Neural cell (in vitro differentiated cells): ENCODE measurements at regions not wholly inside any gene's neighbourhood (a gene's known extent, or its start where the extent isn't known, plus 50 kb on each side); places are given as distances from the start of the nearest gene placed in this dataset.

ENCODE experiments used
- H2AFZ ChIP-seq: fragments of 200-600, 300-800 bp; sonication (generic), shearing (Covaris generic); 2 replicates; pipeline ENCODE4 v1.6.0; 2014; ENCODE audit warnings: low read depth, mild to moderate bottlenecking, antibody characterized with exemption, low read length, moderate library complexity
- H3F3A ChIP-seq: fragments of 200-600 bp; shearing (Covaris generic); 2 replicates; pipeline ENCODE4 v1.6.1; 2016; ENCODE audit warnings: mild to moderate bottlenecking, moderate library complexity, mixed read lengths, antibody characterized with exemption, low read length; ENCODE audit not compliant: insufficient read depth, poor library complexity, severe bottlenecking
- H3K27ac ChIP-seq: fragments of 200-600, 300-800 bp; sonication (generic), shearing (Covaris generic); 2 replicates; pipeline ENCODE4 v1.5.1; 2014; ENCODE audit warnings: mild to moderate bottlenecking, low read length, moderate library complexity
- H3K27me3 ChIP-seq: fragments of 300-800, 200-600 bp; sonication (generic), shearing (Covaris generic); 2 replicates; pipeline ENCODE4 v1.6.0; 2014; ENCODE audit warnings: mild to moderate bottlenecking, low read depth, low read length, moderate library complexity; ENCODE audit not compliant: insufficient read depth
- H3K36me3 ChIP-seq: fragments of 300-800, 200-600 bp; sonication (generic), shearing (Covaris generic); 2 replicates; pipeline ENCODE4 v1.5.1; 2014; ENCODE audit warnings: mild to moderate bottlenecking, antibody characterized with exemption, low read length, moderate library complexity; ENCODE audit not compliant: insufficient read depth
- H3K4me2 ChIP-seq: fragments of 300-800, 200-600 bp; sonication (generic), shearing (Covaris generic); 2 replicates; pipeline ENCODE4 v1.6.0; 2014; ENCODE audit warnings: mild to moderate bottlenecking, low read length
- H3K4me3 ChIP-seq: fragments of 300-800, 200-600 bp; sonication (generic), shearing (Covaris generic); 2 replicates; pipeline ENCODE4 v1.5.1; 2014; ENCODE audit warnings: mild to moderate bottlenecking, low read length, moderate library complexity
- H3K79me2 ChIP-seq: fragments of 200-600 bp; shearing (Covaris generic); replicated peaks from 2 replicates; pipeline ENCODE4 v1.6.0; 2014; ENCODE audit warnings: mild to moderate bottlenecking, low read length, moderate library complexity; ENCODE audit not compliant: insufficient read depth
- H3K9ac ChIP-seq: fragments of 300-800, 200-600 bp; sonication (generic), shearing (Covaris generic); 2 replicates; pipeline ENCODE4 v1.6.1; 2016; ENCODE audit warnings: mild to moderate bottlenecking, low read length, mixed read lengths
- H3K9me2 ChIP-seq: fragments of 200-600 bp; shearing (Covaris generic); 2 replicates; pipeline ENCODE4 v1.6.1; 2016; ENCODE audit warnings: mild to moderate bottlenecking, low read length, mixed read lengths; ENCODE audit not compliant: insufficient read depth
- H3K9me3 ChIP-seq: fragments of 200-600, 300-800 bp; sonication (generic), shearing (Covaris generic); 2 replicates; pipeline ENCODE4 v1.6.1; 2016; ENCODE audit warnings: mild to moderate bottlenecking, mixed run types, low read length, moderate library complexity, mixed read lengths
- H4K20me1 ChIP-seq: fragments of 200-600 bp; shearing (Covaris generic); 2 replicates; pipeline ENCODE4 v1.6.1; 2016; ENCODE audit warnings: mild to moderate bottlenecking, mixed run types; ENCODE audit not compliant: insufficient read depth
- EP300 ChIP-seq: fragments of 450-650 bp; conservative IDR thresholded peaks from 2 replicates; pipeline ENCODE4 v1.6.1; 2014; ENCODE audit warnings: antibody characterized with exemption, mild to moderate bottlenecking, moderate library complexity; ENCODE audit not compliant: poor library complexity, severe bottlenecking
- EZH2 ChIP-seq: fragments of 200-600, 300-800 bp; shearing (Covaris generic), sonication (generic); IDR thresholded peaks from 2 replicates; pipeline ENCODE4 v1.6.1; 2014; ENCODE audit warnings: antibody characterized with exemption, low read length, borderline replicate concordance, mild to moderate bottlenecking; ENCODE audit not compliant: insufficient read depth, poor library complexity, severe bottlenecking
- MXI1 ChIP-seq: fragments of 450-650 bp; conservative IDR thresholded peaks from 2 replicates; pipeline ENCODE4 v1.6.1; 2014; ENCODE audit warnings: antibody characterized with exemption, mild to moderate bottlenecking; ENCODE audit not compliant: poor library complexity, severe bottlenecking
- POLR2AphosphoS5 ChIP-seq: IDR thresholded peaks from 2 replicates; pipeline ENCODE4 v1.6.1; 2012
- RAD21 ChIP-seq: fragments of 450-650 bp; conservative IDR thresholded peaks from 2 replicates; pipeline ENCODE4 v1.6.1; 2014; ENCODE audit warnings: antibody characterized with exemption, mild to moderate bottlenecking, moderate library complexity
- REST ChIP-seq: IDR thresholded peaks from 2 replicates; pipeline ENCODE4 v1.6.1; 2012; ENCODE audit warnings: borderline replicate concordance
- SMC3 ChIP-seq: fragments of 450-650 bp; conservative IDR thresholded peaks from 2 replicates; pipeline ENCODE4 v1.6.1; 2014; ENCODE audit warnings: antibody characterized with exemption, mild to moderate bottlenecking, moderate library complexity; ENCODE audit not compliant: poor library complexity
- TAF1 ChIP-seq: IDR thresholded peaks from 2 replicates; pipeline ENCODE4 v1.6.1; 2012; ENCODE audit warnings: low read depth
- TF ChIP-seq, protein P1 (sequence below): fragments of 450-650 bp; IDR thresholded peaks from 2 replicates; pipeline ENCODE4 v1.5.1; 2014; ENCODE audit warnings: antibody characterized with exemption, mild to moderate bottlenecking, moderate library complexity; ENCODE audit not compliant: poor library complexity, severe bottlenecking

GRCh38 chr10:35758076-35758475 is 116.0 kb upstream of the FZD8 start:
- Histone ChIP-seq H3K36me3 (no peaks in the 10 kb centered on the region), H4K20me1 (no peaks in the 10 kb centered on the region), H2AFZ (no peak overlapping the region), H3K9me2 (no peaks in the 10 kb centered on the region), H3K9ac (no peak overlapping the region), H3K27me3 (no peaks in the 10 kb centered on the region), H3F3A (no peaks in the 10 kb centered on the region), H3K79me2 (no peaks in the 10 kb centered on the region), H3K4me3 (no peak overlapping the region), H3K27ac (no peak overlapping the region), H3K9me3 (no peaks in the 10 kb centered on the region), H3K4me2 (no peak overlapping the region)
- no peak for TF ChIP-seq EP300
- no peak for TF ChIP-seq TAF1
- no peak for TF ChIP-seq EZH2
- no peak for TF ChIP-seq SMC3
- no peak for TF ChIP-seq REST
- TF ChIP-seq, protein P1, sequence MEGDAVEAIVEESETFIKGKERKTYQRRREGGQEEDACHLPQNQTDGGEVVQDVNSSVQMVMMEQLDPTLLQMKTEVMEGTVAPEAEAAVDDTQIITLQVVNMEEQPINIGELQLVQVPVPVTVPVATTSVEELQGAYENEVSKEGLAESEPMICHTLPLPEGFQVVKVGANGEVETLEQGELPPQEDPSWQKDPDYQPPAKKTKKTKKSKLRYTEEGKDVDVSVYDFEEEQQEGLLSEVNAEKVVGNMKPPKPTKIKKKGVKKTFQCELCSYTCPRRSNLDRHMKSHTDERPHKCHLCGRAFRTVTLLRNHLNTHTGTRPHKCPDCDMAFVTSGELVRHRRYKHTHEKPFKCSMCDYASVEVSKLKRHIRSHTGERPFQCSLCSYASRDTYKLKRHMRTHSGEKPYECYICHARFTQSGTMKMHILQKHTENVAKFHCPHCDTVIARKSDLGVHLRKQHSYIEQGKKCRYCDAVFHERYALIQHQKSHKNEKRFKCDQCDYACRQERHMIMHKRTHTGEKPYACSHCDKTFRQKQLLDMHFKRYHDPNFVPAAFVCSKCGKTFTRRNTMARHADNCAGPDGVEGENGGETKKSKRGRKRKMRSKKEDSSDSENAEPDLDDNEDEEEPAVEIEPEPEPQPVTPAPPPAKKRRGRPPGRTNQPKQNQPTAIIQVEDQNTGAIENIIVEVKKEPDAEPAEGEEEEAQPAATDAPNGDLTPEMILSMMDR = no peak
- TF ChIP-seq RAD21 = no peak
- TF ChIP-seq MXI1 = no peak
- TF ChIP-seq POLR2AphosphoS5 = no peak

DNA sequence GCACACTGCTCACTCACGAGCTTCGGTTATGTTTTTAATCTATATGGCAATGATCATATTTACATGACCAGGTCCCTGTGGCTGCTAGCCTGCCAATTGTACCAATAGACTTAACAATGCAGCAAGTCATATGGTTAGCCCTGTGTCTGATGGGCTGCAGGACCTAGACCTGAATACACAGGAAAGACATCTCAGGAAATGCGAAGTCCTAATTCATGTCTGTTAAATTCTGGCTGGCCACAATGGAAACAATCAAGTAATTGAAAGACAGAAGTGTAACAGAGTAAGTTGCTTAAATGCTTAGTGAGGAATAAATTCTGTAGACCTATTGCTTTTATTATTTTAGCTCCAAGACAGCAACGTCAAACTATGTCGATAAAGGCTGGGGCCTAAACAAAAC is 112.4 kb upstream of the FZD8 start:
- H3K9me2 ChIP-seq = no peaks in the 10 kb centered on the region
- no peak overlapping the region for H3K4me3 ChIP-seq
- H3K9me3 ChIP-seq = no peaks in the 10 kb centered on the region
- H2AFZ ChIP-seq = no peak overlapping the region
- H3K27me3 ChIP-seq = no peaks in the 10 kb centered on the region
- H3F3A ChIP-seq = no peaks in the 10 kb centered on the region
- no peak for TF ChIP-seq MXI1
- no peak for TF ChIP-seq POLR2AphosphoS5
- no peak for TF ChIP-seq EP300
- TF ChIP-seq TAF1 = no peak
- no peak for TF ChIP-seq RAD21
- TF ChIP-seq REST = no peak
- TF ChIP-seq, protein P1 = no peak
- TF ChIP-seq SMC3 = no peak
- TF ChIP-seq EZH2 = no peak
- no peaks in the 10 kb centered on the region for H3K79me2 ChIP-seq
- no peak overlapping the region for H3K27ac ChIP-seq
- no peaks in the 10 kb centered on the region for H4K20me1 ChIP-seq
- no peaks in the 10 kb centered on the region for H3K36me3 ChIP-seq
- no peak overlapping the region for H3K9ac ChIP-seq
- no peak overlapping the region for H3K4me2 ChIP-seq
